D341Med (cell line): ENCODE measurements at regions not wholly inside any gene's neighbourhood (a gene's known extent, or its start where the extent isn't known, plus 50 kb on each side); places are given as distances from the start of the nearest gene placed in this dataset.
"Not testable (repeated sequence)": the region's sequence is repeated elsewhere in the genome, so short reads cannot be mapped to it uniquely, and the experiment has no call there.

Experiments
- DNase-seq: peaks from one replicate; pipeline ENCODE4 v3.0.0; 2012; ENCODE audit warnings: low spot score

DNA sequence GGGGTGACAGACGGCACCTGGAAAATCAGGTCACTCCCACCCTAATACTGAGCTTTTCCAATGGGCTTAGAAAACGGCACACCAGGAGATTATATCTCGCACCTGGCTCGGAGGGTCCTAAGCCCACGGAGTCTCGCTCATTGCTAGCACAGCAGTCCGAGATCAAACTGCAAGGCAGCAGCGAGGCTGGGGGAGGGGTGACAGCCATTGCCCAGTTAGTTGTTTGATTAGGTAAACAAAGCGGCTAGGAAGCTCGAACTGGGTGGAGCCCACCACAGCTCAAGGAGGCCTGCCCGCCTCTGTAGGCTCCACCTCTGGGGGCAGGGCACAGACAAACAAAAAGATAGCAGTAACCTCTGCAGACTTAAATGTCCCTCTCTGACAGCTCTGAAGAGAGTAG, 260.9 kb downstream of the BLID start:
- DNase-seq: not testable (repeated sequence)

DNA sequence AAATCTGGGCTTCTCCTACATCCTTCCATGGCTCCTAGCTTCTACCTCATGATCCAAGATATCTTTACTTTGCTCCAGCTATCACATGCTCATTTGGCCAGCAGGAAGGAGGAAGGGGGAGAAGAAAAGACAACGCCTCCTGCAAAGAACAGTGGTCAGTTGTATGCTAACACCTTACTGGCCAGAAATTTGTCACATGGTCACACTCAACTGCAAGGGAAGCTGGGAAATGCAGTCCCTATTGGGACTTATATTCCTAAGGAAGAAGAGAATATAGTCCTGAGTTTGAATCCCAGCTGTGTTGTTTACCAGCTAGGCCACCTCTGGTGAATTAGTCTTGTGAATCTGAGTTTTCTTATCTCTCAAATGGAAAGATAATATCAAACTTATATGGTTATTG, 272.0 kb downstream of the BLID start:
- DNase-seq: no peak

DNA sequence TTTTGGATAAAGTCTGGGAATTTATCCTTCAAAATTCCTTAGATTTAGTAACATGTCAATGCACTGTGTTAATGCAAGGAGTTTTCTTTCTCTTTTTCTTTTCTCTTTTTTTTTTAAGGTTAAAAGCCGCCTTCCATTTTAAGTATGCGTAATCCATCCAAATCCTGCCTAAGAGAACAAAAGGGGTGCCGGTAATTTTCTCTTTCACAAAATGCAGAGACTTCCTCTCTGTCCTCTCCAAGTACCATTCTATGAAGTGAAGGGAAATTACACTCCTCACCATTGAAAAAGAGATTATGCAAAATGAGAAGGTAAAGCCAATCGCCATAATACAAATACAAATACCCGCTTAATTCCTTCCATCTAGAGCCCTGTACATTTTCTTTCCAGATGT, 273.8 kb downstream of the BLID start:
- no peak for DNase-seq

DNA sequence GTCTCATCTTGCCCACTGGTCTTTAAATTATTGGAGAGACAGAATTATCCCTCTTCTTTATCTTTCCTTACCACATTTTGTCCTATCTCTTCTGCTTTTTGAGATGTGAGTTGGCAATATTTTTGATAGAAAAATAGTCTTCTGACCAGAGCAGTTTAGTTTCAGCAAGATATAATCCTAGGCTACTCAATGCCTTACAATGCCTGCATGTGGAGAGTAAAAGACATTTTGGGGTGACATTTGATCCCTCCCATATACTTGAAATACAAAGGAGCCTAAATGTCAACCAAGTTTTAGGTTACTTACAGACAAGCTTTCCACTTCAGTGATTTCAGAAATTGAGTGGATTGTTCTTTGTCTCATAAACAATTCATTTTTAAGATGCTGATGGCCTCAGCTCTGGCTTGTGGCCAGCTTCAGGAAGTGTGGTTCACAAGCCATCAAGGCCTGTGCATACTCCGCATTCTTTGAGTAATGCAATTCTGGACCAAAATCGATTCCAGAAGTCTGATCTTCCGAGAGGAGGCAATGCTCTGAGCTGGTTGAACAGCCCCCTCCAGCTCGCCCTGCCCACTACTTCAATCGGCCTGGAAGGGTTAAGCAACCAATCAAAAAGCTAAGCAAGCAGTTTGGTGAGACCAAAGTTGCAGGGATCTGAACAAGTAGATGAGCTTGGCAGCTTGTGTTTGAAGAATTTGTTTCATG, 274.4 kb downstream of the BLID start:
- no peak for DNase-seq

DNA sequence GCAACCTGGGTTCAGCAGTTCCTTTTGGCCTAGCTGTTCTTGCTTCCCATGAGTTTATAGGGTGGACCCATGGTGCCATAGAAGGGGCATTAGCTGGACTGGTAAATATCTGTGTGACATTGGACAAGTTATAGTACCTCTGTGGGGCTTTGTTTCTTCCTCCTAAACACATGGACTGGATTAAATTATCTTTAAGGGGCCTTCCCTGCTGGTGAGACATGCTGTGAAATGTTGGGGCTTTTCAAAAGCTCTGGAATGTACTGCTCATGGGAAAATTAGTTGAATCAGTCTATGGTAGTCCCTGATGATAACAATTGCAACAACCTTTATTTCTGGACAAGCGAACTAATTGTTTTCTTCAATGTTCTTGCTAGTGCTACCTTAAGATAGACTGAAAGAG, 276.2 kb downstream of the BLID start:
- no peak for DNase-seq

DNA sequence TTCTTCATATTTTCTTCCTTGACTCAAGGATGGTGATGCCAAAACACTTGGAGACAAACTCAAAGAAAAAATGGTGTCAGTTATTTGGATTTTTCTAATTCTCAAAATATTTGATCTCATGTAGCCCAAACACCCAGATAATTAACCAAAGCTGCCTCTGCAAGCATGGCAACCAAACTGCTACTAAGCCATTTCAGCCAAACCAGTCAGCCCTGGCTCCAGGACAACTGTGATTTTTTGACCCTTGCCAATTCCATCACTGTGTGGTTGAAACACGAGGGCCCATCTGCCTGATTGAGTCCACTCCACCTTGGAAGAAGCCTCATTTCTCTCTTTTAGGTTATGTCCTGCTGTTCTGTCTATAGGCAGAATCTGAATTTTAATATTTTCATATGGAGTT, 277.4 kb downstream of the BLID start:
- no peak for DNase-seq

DNA sequence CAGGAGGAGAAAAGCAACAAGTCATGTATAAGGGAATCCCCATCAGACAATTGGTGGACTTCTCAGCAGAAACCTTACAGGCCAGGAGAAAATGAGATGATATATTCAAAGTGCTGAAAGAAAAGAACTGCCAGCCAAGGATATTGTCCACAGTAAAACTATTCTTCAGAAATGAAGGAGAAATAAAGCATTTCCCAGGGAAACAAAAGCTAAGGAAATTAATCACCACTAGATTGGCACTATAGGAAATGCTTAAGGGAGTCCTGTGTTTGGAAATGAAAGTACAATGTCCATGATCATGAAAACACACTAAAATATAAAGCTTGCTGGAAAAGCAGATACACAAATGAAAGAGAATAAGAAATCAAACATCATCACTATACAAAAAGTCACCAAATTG, 282.0 kb downstream of the BLID start:
- no peak for DNase-seq

DNA sequence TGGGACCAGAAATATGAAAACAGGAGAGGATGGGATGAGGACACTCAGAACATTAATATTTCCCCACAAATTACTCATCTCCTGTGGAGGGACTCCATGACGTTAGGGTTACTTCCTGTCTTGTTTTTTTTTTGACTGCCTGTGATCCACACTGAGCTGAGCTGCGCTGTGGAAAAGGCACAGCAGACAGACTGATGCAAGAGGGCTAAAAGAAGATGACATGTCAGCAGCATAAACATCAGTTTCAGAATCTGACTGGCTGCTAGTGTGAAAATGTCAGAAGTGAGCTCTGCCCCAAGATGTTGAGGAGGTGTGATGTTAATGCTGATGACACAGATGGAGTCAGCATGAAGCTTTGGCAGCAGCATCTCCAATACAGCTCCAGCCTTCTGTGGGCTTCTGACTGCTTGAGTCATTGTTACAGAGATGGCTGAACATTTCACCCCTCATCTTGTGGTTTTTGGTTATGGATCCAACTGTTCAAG, 286.8 kb downstream of the BLID start:
- no peak for DNase-seq

DNA sequence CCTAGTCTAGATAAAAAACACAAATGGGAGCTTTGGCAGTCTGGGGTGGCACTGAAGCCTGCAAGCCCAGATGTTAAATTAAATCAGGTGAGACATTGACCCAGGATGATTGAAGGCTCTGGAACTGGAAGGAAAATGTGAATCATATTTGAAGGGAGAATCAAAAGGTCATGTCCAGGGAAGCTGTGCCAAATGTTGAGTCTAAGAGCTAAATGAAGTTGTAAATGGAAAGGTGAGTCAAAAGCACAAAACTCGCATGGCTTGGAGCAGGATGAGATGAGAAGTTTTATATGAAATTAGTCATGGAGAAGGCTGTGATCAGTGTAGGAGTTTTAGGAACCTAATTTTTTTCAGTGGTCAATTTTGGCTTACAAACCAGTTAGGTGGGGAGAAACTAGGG, 301.1 kb downstream of the BLID start:
- DNase-seq: no peak

DNA sequence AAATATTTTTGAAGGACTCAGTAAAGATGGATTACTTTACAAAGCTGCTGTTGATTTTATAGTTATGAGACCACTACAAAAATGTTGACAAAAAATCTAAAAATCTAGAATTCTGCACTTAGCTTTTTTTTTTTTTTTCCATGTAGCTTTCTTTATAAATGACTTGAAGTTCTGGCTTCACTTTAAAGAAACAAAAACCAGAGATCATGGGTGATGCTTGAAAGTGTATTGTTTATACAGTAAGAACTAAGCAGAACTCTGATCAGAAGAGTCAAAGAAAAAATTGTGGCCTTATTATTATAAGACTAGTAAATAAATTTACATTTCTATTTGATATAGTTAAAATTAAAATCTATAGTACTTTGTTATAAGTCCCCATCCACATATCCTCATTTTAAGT, 301.7 kb downstream of the BLID start:
- no peak for DNase-seq

DNA sequence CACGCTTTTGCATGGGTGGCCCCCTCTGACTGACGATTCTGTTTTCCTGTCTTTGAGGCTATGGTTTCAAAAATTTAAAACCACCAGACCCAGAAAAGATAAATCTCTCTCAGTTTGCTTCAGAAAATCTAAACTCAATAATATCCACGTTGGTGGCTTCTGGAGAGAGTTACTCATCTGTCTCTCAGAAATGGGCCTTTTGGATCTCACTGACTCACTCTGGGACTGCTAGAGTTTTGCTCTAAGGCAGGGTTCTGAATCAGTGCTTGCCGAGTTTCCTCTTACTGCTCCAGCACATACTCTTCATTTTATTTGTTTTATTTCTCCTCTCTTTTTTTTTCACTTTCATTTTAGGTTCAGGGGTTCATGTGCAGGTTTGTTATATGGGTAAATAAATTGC, 305.7 kb downstream of the BLID start:
- no peak for DNase-seq

DNA sequence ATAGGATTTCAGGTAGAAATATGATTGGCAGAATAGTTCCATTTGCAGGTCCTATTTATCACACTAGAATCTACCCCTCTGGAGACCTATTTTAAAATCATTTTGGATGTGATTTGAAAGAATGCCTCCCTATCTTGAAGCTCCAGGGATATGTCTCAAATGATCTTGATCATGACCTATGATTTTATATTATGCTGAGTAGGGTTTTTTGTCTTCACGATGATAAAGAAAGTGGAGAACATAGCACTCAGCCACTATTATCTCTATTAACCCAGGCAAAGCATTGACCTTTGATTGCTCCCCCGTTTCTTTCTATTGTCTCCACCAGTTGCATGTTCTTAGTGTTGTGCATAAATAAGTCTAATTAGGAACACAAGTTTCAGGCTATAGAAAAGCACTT, 307.9 kb downstream of the BLID start:
- DNase-seq: no peak

DNA sequence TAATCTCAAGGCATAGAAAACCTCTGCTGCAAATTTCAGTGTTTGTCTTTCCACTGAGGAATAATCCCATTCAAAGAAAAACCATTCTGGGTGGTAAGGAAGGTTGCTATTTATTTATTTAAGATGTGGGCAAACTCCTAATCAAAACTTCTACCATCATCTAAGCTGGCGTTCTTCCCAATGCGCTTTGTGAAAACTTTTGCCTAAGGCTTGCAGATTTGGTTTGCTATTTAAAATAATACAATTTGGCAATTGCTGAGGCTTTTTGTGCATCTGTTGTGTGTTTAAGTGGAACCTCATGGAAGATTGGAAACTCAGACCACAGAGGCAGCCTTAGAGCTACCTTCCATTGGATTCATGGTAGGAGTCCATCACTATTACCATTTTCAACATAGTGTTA, 309.0 kb downstream of the BLID start:
- no peak for DNase-seq

DNA sequence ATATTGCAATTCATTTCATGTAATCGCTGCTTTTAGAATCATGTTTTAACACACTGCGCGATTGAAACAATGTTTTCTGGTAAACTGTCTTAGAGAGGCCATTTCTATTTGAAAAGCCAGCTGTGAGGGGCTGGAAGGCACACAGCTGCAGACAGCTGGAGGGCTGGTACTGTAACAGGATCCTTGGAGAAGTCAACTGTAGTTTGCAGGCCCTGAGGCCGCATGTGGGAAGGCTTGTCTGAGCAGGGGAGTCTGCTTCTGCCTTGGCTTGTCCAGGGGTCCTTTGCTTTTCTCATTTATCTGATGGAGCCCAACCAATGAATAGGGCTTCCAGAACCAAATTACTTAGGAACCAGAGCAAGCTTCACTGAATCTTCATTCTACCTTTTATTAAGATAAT, 313.5 kb downstream of the BLID start:
- no peak for DNase-seq

DNA sequence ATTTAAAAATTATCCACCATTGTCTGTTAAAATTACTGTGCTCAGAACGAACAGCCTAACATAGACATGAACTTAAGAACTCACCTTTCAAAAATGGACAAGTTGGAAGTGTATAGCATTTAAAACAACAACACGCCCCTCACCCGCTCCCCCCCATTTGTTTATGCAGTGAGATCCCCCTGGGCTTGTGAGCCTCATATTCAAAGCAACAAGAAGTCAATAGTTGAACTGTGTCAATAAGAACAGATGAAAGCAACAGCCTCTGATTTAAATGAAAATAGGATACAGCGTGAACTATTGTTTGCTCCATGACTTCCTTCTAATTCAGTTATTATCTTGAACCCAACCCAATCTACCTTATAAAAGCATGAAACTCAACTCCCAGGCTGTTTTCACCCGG, 314.2 kb downstream of the BLID start:
- DNase-seq: no peak

DNA sequence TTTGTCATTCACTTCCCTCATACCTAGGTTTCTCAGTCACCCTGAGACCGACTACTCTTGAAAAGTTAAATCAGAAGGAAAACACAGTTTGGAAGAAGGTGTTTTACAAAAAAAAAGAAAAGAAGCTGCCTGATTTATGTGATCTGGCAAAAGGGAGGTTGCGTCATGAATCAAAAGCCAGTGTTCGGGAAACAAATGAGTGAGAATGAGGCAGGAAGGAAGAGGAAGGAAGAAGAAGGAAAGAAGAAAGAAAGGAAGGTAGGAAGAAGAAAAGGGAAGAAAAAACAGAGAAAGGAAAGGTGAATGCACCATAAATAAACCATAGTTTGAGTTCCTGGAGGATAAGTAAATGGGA, 314.6 kb downstream of the BLID start:
- no peak for DNase-seq

DNA sequence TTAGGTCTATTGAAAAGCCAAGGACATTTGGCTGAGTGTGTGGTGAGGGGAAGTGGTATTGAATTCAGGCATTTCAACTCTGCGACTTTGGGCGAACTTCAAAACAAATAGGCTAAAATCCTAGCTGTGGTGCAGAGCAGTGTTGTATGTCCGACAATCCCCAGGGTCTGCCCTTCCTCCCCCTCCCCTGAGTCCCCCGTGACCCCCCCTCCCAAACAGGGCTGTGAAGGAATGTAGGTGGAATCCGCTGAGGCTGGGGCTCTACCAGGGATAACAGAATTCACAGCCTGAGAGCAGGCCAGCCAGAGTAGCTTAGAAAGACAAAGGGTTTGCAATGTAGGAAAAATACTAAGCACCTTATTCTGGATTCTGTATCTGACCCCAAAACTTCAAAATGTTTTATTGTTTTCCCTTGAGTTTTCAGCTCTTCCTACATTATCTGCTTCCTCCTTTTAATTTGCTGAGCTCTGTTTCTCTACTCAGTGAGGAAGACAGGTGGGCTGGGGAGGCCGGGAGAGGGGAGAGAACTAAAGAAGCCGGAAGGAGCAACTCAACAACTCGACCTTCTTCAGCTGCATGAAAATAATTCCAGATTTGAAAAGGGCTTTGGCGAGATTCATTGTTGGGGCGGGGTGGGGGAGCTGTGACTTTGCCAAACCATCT, 315.2 kb downstream of the BLID start:
- no peak for DNase-seq

DNA sequence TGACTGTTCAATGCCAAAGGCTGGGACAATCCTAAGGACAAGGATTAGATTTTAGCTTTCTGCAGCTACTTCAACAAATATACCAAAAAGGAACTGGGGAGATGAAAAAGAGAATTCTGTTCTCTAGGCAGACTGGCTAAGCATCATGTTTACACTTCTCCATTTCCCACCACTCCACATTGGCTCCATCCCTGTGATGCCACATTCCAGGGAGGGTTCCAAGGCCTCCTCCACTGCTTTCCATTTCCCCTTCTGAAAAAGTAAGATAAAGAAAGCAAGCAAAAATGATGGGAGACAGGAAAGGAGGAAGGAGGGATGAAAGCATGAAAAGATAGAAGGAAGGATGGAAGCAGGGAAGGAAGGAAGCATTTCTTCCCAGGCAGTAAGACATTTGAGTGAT, 315.8 kb downstream of the BLID start:
- DNase-seq: no peak

DNA sequence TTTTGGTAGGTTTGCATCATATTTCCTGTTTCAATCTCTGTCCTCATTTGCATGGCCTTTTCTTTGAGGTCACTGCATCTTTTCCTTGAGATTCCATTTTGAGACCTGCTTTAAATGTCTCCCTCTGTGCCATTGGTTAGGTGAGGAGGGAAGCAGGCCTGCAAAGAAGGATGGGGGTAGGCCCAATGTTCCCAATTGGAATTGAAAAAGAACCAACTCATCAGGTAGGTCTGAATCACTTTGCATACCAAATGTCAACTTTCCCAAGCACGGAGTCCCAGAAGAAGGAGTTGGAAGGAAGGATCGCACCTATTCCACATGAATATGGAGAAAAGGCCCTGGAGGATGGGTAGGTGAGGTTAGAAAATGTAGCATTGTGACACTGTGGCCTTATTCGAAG, 318.5 kb downstream of the BLID start:
- no peak for DNase-seq

DNA sequence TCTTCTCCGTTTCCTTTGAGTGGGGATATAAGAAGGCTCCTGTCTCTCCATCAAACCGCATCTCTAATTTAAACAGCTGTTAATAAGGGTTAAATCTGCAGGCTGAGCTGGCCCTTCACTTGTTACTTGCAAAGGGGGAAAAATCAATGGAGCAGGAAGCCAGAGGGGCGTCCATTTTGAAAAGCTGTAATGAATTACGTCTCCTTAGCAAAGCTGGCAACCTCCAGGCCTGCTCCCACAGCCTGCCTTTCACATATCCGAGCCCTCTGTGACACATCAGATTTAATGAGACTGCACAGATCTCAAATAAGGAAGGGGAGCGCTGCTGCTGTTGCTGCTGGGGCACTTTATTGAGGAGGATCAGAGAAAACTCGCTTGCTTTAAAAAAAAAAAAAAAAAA, 320.8 kb downstream of the BLID start:
- DNase-seq: no peak

DNA sequence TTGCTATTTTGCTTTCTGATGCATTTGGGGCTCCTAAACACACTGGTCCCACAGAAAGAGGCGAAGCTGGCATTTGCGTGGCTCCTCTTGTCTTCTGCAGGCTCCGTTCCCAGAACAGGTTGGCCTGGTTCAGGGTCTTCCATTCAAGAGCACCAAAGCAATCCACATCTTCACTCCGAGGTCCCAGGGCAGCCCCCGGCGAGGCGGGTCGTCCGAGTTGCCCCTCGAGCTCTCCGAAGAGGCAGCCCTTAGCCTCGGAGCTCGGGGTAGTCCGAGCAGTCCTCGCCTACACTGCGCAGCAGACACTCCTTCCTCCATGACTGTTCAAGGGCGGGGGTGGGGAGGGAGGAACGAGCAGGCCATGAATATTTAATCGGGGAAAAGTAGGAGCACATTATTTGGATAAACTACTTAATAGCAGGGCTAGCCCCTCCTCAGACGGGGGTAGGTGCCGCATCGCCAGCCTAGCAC, 321.3 kb downstream of the BLID start:
- no peak for DNase-seq

DNA sequence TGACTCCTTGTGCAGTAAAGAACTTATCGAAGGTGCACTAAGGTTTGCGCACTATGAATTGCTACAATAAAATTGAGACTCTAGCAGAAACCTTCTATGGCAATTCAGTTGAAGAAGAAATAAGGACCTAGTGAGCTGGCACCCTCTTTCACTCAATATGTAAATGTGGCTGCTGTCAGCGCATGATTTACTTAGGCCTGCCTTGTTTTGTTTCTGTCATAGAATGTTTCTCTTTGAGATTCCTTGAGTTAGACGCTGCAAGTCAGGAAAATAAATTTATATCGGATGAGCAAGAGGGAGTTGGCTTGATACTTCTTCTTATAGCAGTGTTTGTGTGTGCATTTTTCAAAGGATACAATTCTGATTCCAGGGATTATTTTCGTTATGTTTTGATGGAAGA, 322.1 kb downstream of the BLID start:
- no peak for DNase-seq

DNA sequence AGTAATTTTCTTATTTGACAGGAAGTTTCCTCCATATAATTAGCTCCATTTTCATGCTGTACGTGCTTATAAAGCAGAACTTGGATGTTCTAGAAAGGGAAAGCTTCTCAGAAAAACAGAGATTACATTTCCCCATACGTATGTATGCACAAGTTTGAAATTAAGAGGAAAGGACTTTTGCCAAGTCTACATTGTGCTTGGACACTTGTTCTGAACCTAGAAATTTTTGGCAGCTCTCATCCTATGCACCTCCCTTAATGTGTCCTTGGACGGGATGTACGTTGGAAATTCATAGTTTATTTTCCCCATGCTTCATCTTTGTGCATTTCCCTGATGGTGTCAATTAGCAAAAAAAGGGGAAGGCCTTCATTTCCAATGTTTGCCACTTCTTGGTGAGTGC, 322.7 kb downstream of the BLID start:
- DNase-seq: no peak

DNA sequence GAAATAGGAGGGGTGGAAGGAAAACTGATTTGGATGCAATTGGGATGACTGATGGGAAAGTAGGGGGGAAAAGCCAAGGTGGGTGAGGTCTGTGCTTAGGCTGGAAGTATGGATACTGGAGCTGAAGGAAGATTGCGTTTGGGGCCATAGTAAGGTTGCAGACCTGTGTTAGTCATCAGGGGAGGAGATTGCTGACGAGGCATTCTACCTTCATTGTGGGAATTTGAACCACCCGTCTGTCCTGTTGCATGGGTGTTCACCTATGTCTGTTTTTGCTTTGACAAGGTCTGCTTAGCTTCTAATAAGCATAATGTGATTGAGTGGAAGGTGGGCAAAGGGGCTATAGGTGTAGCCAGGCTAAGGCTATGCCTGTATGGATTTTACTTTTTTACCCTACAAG, 323.8 kb downstream of the BLID start:
- DNase-seq: no peak
